Pulmonary artery endothelial cell (primary cell): ENCODE measurements at regions not wholly inside any gene's neighbourhood (a gene's known extent, or its start where the extent isn't known, plus 50 kb on each side); places are given as distances from the start of the nearest gene placed in this dataset.

ENCODE experiments used
- DNase-seq: peaks from one replicate; pipeline ENCODE4 v3.0.0-alpha.2; 2011; ENCODE audit warnings: low read depth, low spot score

DNA sequence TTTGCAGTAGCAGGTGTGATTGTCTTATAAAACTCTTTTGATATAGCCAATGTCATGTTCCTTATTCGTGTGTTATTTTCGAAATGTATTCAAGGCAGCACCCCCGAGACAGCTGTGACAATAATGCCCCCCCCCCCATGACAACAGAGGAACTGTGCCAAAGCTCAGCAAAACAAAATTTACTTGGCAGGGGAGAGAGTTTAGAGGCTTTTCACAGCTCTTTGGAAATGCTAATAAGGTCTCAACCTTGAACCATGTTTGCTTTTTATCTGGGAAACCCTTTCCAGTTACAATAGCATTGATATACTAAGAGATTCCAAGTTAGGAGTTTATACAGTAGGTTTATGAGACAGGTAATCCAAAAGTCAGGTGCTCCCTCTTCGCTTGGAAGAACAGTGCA, 56.4 kb upstream of the USP44 start:
- DNase-seq, result no peak

DNA sequence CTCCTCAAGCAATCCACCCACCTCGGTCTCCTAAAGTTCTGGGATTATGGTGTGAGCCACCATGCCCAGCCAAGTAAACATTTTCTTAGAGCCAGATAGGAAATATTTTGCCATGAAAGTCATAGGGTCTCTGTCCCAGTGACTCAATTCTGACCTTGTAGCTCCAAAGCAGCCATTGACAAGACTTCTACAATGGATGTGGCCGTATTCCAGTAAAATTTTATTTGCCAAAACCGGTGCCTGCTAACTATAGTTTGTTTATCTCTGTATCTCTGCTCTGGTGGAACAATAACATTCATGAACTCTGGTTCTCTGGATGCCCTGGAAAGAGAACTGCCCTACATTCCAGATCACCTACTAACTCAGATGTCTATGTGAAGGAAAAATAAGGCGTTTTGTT, 54.6 kb upstream of the USP44 start:
- peak; percentile 90 for DNase-seq

DNA sequence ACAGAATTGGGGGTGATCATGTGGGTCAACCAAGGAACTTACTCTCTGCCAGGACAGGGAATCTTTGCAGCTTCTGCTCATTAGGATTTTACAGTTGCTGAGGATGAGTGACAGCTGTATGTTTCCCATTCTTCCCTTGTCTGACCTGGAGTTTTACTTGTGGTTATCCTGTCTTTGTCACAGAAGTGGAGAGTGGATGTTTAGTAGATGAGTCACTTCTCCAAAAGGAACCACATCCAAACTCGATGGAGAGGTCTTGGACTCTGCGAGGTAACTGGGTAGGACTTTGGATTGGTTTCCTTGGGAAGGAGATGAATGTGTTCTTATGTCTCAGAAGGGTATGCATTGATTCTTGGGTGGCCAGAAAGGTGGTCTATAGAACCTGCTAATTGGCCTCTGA, 53.8 kb upstream of the USP44 start:
- peak; percentile 73 for DNase-seq

DNA sequence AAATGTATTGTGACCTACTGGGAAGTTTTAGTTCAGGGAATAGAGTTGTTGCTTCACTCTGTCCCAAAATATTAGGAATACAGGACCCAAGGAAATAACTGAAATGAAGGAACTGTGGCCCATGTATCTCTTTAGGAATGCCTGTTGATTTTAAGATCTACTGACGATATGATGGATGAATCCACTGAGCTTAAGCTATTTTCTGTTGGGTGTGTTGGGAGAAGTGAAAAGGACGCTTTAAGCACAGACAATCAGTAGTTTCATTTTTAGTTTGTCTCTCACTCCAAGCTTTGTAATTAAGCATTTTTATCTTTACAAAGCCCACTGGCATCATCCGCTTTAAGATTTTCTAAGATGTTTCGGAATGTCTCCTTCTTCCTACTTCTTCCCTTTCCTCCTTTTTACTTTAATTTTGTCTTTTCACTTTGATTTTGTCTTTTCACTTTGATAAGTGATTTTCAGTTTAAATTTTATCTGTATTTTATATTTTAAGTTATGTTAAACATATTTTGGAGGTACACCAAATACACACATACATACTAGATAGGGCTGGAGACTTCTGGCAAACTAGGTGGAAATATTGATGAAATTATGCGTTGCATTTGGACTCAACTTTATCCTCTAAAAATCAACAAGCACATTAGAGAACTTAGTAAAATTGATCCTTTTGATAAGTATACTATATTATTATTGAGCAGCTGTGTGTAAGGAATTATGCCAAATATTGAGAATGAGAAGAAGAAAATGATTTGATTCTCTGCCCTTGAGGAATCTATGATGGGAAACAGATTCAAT, 52.3 kb upstream of the USP44 start:
- no peak for DNase-seq

DNA sequence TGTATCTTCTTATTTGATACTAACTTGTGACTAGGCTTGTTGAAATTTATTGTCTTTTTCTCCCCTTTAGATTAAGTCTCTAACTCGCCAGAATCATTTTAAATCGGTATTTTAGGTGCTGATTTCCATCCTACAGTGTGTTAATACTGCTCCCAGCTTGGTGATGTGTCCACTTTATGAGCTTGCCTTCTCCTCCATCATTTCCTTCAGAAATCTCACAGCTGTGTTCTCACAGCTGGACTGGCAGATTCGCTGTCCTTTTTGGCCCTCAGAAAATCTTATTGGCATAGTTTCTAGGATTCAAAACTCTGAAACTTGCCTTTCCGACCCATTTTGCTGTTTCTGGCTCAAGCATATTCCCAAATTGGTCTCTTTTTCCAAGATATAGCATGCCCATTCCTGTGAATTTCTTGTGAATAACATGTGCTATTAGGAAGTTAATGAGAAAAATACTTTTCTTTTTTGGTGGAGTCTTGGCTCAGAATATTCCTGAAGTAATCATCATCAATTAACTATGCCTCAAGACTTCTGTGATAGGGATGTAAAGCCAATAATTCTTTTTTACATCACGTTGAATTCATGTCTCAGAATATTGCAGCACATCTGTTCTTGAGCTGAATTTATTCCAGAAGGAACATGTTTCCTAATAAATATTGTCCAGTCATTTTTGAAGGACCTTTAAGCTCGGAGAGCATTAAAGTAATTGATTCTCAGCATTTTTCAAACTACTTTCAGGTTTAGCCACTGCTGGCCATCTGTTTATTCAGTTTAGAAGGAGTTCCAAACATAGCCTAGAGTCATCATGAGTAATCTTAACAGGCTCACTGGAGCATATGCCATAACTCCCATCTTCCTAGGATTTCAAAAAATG, 50.0 kb upstream of the USP44 start:
- DNase-seq, result no peak
